Ascending aorta (tissue), 2 donors: ENCODE measurements at regions not wholly inside any gene's neighbourhood (a gene's known extent, or its start where the extent isn't known, plus 50 kb on each side); places are given as distances from the start of the nearest gene placed in this dataset.

Experiments
- DNase-seq, 2 donors: peaks; one replicate each; pipeline ENCODE4 v3.0.0-alpha.2; 2019; ENCODE audit warnings: low spot score in 2 of 2
- H3K27ac ChIP-seq, 2 donors: fragments of 200-600 bp; sonication (generic); one replicate each; pipeline ENCODE4 v1.5.1; 2016 to 2017; ENCODE audit warnings: mild to moderate bottlenecking in 1 of 2
- H3K27me3 ChIP-seq: fragments of 200-600 bp; sonication (generic); one replicate; pipeline ENCODE4 v1.5.1; 2017
- H3K36me3 ChIP-seq, 2 donors: fragments of 200-600 bp; sonication (generic); one replicate each; pipeline ENCODE4 v1.5.1; 2016
- H3K4me1 ChIP-seq, 2 donors: fragments of 200-600 bp; sonication (generic); one replicate each; pipeline ENCODE4 v1.5.1; 2016 to 2017; ENCODE audit warnings: mild to moderate bottlenecking in 1 of 2
- H3K4me3 ChIP-seq, 2 donors: fragments of 200-600 bp; sonication (generic); one replicate each; pipeline ENCODE4 v1.5.1; 2016 to 2017; ENCODE audit warnings: mild to moderate bottlenecking in 1 of 2
- H3K9me3 ChIP-seq, 2 donors: fragments of 200-600 bp; sonication (generic); one replicate each; pipeline ENCODE4 v1.5.1; 2016
- CTCF ChIP-seq, 3 experiments: fragments of 200-600 bp in 2 of 3; fragments of 450-650 bp in 1 of 3; sonication (generic) in 2 of 3; IDR thresholded peaks; one replicate each; pipeline ENCODE4 v1.5.1; 2016 to 2019; ENCODE audit warnings: antibody characterized with exemption in 3 of 3, mild to moderate bottlenecking in 1 of 3, moderate library complexity in 1 of 3
- intact Hi-C: fragments of 100-400 bp; cut with DNase I; formaldehyde crosslinking; loops from one replicate; pipeline ENCODE4 v1.15.1; 2023

GRCh38 chr9:87125819-87126218, 178.5 kb upstream of the GAS1 start:
- H3K27me3 ChIP-seq = no peaks in the 10 kb centered on the region
- H3K9me3 ChIP-seq = no peaks in the 10 kb centered on the region
- H3K27ac ChIP-seq = no peak overlapping the region
- no peak overlapping the region for H3K4me3 ChIP-seq
- no peak for TF ChIP-seq CTCF (IDR thresholded peaks at IDR 0.05)
- H3K36me3 ChIP-seq = no peaks in the 10 kb centered on the region
- DNase-seq = no peak
- intact Hi-C loops = no loop called here
- peaks cover 0 to 4% of the 10 kb centered on the region in 2 donors for H3K4me1 ChIP-seq

GRCh38 chr9:87127543-87127942, 180.2 kb upstream of the GAS1 start:
- TF ChIP-seq CTCF (IDR thresholded peaks at IDR 0.05) = no peak
- intact Hi-C loops = no loop called here
- Histone ChIP-seq H3K27ac (no peak overlapping the region), H3K4me3 (no peak overlapping the region), H3K36me3 (no peaks in the 10 kb centered on the region), H3K4me1 (peaks cover 0 to 4% of the 10 kb centered on the region in 2 donors), H3K27me3 (no peaks in the 10 kb centered on the region), H3K9me3 (no peaks in the 10 kb centered on the region)
- DNase-seq = no peak

GRCh38 chr9:87127978-87128614, 180.8 kb upstream of the GAS1 start:
- H3K4me1 ChIP-seq = peaks cover 0 to 4% of the 10 kb centered on the region in 2 donors
- H3K27ac ChIP-seq = no peak overlapping the region
- no peak overlapping the region for H3K4me3 ChIP-seq
- no peak for TF ChIP-seq CTCF (IDR thresholded peaks at IDR 0.05)
- H3K9me3 ChIP-seq = no peaks in the 10 kb centered on the region
- DNase-seq = no peak
- intact Hi-C loops = no loop called here
- H3K36me3 ChIP-seq = no peaks in the 10 kb centered on the region
- H3K27me3 ChIP-seq = no peaks in the 10 kb centered on the region

- no peak for TF ChIP-seq CTCF (IDR thresholded peaks at IDR 0.05)
- no peaks in the 10 kb centered on the region for H3K27me3 ChIP-seq
- no peak for DNase-seq
- no peaks in the 10 kb centered on the region for H3K36me3 ChIP-seq
- intact Hi-C loops = no loop called here
- H3K4me1 ChIP-seq = no peaks in the 10 kb centered on the region
- H3K27ac ChIP-seq = no peak overlapping the region
- no peaks in the 10 kb centered on the region for H3K9me3 ChIP-seq
- no peak overlapping the region for H3K4me3 ChIP-seq
Observed at GRCh38 chr9:87128844-87129493, 181.7 kb upstream of the GAS1 start.

GRCh38 chr9:87135074-87135473, 187.8 kb upstream of the GAS1 start:
- no peak for TF ChIP-seq CTCF (IDR thresholded peaks at IDR 0.05)
- H3K9me3 ChIP-seq = no peaks in the 10 kb centered on the region
- H3K4me3 ChIP-seq = no peak overlapping the region
- intact Hi-C loops = no loop called here
- no peak overlapping the region for H3K27ac ChIP-seq
- no peaks in the 10 kb centered on the region for H3K4me1 ChIP-seq
- DNase-seq = no peak
- no peaks in the 10 kb centered on the region for H3K36me3 ChIP-seq
- H3K27me3 ChIP-seq = no peaks in the 10 kb centered on the region
